HG02678 (cell line): ENCODE measurements at regions not wholly inside any gene's neighbourhood (a gene's known extent, or its start where the extent isn't known, plus 50 kb on each side); places are given as distances from the start of the nearest gene placed in this dataset.
A peak's percentile ranks its signal among the peaks of the same experiment; 100 is the strongest.

Experiments used
- ATAC-seq: cut with Tn5 transposase; IDR thresholded peaks from one replicate; pipeline ENCODE4 v1.9.1; 2021; ENCODE audit warnings: mild to moderate bottlenecking, moderate library complexity; ENCODE audit not compliant: unreplicated experiment

- ATAC-seq, result no peak
Observed at GRCh38 chr10:20995123-20995987, 98.2 kb upstream of the NEBL start.

GRCh38 chr10:20993830-20994527 lies 96.9 kb upstream of the NEBL start:
- no peak for ATAC-seq

DNA sequence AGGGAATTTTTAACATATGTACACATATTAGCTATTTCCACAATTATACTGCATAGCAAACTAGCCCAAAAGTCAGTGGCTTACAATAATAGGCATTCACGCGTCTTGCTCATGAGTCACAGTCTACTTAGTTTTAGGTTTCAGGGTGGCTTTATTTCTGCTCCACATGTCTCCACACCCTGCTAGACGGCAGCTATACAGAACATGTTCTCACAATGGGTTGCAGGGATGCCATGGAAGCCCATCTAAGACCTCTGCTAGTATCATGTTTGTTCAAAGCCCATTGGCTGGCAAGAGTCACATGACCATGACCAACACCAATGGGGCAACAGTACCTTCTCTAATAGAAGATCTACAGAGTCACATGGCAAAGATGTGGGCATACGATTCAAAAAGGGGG lies 96.3 kb upstream of the NEBL start:
- ATAC-seq, result no peak

DNA sequence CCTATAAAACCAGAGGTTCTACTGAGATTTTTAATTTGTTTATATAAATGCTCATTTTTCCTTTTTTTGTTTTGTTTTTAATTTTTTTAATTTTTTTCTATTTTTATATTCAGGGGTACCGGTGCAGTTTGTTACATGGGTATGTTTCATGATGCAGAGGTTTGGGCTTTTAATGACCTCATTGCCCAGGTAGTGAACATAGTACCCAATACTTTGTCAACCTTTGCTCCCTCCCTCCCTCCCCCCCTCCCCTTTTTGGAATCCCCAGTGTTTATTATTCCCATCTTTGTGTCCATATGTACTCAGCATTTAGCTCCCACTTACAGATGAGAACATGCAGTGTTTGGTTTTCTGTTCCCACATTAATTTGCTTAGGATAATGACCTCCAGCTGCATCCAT lies 94.4 kb upstream of the NEBL start:
- no peak for ATAC-seq

DNA sequence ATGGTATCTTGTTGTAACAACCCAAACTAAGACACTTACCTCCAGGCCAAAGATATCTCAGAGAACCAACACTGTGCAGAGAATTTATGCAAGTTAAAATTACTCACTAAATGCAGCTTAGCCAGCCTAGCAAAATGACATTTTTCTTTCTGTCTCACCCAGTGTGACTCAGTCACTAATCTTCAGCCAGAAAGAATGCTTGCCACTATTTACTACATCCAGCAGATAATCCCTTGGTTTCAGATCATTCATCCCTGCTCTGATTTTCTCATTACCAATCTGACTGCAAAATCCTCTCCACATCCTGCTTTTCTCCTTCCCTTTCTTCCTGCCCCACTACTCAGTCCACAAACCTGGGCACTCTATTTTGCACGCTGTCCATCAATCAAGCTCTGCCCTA lies 93.5 kb upstream of the NEBL start:
- no peak for ATAC-seq

GRCh38 chr10:20988357-20988983 lies 91.4 kb upstream of the NEBL start:
- ATAC-seq, result no peak

DNA sequence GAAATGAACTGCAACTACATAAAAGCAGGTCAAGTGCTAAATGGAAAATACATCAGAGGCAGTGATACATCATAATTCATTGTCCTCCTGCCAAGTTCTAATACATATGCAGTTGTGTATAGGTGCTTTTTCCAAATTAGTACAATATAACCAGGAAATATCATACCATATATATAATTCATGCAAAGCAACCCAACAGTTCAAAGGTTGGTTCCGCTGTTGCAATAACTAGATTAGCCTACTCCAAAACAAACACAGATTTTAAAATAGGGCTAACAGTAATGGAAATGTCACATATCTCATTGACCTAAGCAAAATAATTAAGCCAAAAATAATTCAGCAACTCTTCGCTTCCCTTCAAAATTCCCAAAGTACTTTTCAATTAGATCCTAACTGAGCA lies 88.9 kb upstream of the NEBL start:
- ATAC-seq, result no peak

DNA sequence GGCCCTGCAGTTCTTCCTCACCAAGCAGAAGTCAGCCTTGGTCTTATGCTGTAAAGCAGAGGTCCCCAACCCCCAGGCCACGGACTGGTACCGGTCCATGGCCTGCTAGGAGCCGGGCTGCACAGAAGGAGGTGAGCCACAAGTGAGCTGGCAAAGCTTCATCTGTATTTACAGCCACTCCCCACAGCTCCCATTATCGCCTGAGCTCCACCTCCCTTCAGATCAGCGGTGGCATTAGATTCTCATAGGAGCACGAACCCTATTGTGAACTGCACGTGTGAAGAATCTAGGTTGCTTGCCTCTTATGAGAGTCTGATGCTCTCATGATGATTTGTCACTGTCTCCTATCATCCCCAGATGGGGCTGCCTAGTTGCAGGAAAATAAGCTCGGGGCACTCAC lies 87.6 kb upstream of the NEBL start:
- no peak for ATAC-seq

- no peak for ATAC-seq
Observed at GRCh38 chr10:20981419-20981953, 84.4 kb upstream of the NEBL start.

GRCh38 chr10:20978617-20979016 lies 81.5 kb upstream of the NEBL start:
- no peak for ATAC-seq

DNA sequence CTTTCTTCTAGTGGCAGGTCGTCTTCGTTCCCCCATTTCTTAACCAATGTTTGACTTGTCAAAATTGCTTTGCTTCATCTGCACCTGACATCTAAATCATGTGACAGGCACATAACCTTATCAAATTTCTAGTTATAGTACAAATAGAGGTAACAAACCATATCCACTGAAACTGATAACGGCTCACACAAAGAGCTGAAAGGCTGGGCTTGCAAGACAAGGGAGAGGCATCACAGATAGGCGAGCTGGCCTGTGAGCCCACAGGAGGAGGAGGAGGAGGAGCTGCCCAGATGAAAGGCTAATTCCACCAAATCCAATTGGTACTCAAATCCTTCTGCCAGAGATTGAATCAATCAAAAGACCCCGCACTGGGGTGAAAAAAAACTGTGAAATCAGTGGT lies 80.2 kb upstream of the NEBL start:
- ATAC-seq, result no peak

- ATAC-seq, result no peak
Observed at GRCh38 chr10:20976891-20977290, 79.8 kb upstream of the NEBL start.

- ATAC-seq, result no peak
Observed at GRCh38 chr10:20976390-20976789, 79.3 kb upstream of the NEBL start.

- no peak for ATAC-seq
Observed at GRCh38 chr10:20975236-20975635, 78.1 kb upstream of the NEBL start.

DNA sequence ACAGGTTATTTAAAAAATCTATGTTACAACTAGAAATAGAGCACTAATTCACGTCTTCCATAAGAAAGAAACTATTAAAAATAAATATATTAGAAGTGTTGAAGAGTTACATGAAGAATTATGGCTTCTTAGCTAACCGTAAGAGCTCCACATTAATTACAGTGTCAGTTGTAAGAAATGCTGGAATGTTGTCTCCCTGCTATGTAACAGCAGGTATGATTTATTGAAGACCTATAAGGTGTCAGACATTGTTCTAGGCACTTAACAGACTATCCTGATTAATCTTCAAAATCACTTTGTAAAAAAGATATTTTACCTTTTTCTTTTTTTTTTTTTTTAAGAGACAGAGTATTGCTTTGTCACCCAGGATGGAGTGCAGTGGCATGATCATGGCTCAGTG lies 75.8 kb upstream of the NEBL start:
- ATAC-seq, result no peak

GRCh38 chr10:20971901-20972300 lies 74.8 kb upstream of the NEBL start:
- no peak for ATAC-seq

DNA sequence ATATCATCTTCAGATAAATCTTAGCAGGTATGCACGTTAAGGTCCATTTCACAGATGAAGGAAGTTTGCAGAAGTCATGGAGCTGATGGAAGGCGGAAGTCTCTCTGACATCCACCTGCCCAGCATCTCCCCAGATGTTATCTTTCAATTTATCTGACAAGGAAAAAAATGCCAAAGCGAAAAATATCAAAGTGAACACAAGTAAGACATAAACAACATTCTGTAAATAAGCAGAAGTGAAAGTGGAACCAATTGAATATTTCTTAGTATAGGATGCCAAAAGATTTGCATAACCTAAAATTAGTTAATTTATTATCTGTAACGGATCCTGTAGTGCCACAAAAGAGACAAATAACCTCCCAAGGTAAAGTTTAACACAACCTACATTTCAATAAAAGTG lies 73.6 kb upstream of the NEBL start:
- ATAC-seq, result peak; percentile 96

GRCh38 chr10:20970044-20970443 lies 72.9 kb upstream of the NEBL start:
- ATAC-seq, result no peak

DNA sequence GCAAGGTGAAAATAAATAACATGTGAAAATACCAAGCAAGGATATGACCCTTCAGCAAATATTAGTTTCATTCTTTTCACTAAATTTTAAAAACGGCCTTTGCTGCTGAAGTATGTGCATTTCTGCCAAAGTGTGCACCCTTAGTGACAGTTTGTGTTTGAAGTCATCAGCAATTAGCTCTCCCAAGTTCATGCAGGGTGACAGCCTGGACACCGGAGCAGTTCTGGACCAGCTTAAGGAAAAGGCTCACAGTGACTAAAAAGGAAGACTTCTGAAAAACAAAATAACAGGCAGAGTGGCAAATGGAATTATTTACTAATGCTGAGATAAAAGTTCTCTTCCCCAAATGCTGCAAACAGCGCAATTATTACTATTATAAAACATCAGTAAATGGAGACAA lies 69.3 kb upstream of the NEBL start:
- ATAC-seq, result no peak

GRCh38 chr10:20963721-20964595 lies 66.8 kb upstream of the NEBL start:
- no peak for ATAC-seq

- ATAC-seq, result no peak
Observed at GRCh38 chr10:20963056-20963455, 65.9 kb upstream of the NEBL start.
